Left ventricle myocardium inferior (tissue), 1 donor: ENCODE measurements at regions not wholly inside any gene's neighbourhood (a gene's known extent, or its start where the extent isn't known, plus 50 kb on each side); places are given as distances from the start of the nearest gene placed in this dataset.

ENCODE experiments used
- DNase-seq: peaks from one replicate; pipeline ENCODE4 v3.0.0-alpha.2; 2020
- H3K27ac ChIP-seq: fragments of 200-600 bp; replicated peaks from 2 replicates; pipeline ENCODE4 v1.8.0; 2021
- H3K27me3 ChIP-seq: fragments of 200-600 bp; 2 replicates; pipeline ENCODE4 v1.8.0; 2021; ENCODE audit warnings: low read depth
- H3K36me3 ChIP-seq: fragments of 200-600 bp; 2 replicates; pipeline ENCODE4 v1.8.0; 2021
- H3K4me1 ChIP-seq: fragments of 200-600 bp; 2 replicates; pipeline ENCODE4 v1.8.0; 2021
- H3K4me3 ChIP-seq: fragments of 200-600 bp; 2 replicates; pipeline ENCODE4 v1.8.0; 2021; ENCODE audit warnings: mild to moderate bottlenecking, moderate library complexity
- H3K9me3 ChIP-seq: fragments of 200-600 bp; replicated peaks from 2 replicates; pipeline ENCODE4 v1.8.0; 2021
- intact Hi-C: fragments of 100-400 bp; cut with micrococcal nuclease; formaldehyde crosslinking; loops from one replicate; pipeline ENCODE4 v1.11.0; 2022
- TF ChIP-seq, protein P1 (sequence below): fragments of 200-600 bp; IDR thresholded peaks from 2 replicates; pipeline ENCODE4 v1.8.0; 2021; ENCODE audit warnings: antibody characterized with exemption, mild to moderate bottlenecking, borderline replicate concordance
- donor health status: DM: no; HTN: yes; CAD: no; lungs with severe emphysema.

DNA sequence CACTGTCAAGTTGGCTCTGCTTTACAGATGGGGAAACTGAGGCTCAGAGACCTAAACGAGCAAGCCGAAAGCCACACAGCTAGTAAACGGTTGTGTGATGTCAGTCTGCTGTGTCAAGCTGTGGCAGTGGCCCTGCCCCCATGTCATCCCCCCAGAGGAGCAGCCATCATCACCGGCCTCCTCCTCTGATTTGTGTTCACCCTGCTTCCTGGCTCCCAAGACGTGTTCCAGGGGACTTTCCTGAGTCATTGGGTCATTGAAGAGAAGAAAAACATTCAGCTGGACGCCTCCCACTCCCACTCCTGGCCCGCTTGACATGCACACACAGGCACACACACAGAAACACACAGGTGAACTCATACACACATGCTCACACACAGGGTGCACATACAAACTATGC lies 54.0 kb upstream of the CIBAR2 start:
- no peaks in the 10 kb centered on the region for H3K9me3 ChIP-seq
- DNase-seq: no peak
- peaks cover 5% of the 10 kb centered on the region for H3K27me3 ChIP-seq
- TF ChIP-seq, protein P1, sequence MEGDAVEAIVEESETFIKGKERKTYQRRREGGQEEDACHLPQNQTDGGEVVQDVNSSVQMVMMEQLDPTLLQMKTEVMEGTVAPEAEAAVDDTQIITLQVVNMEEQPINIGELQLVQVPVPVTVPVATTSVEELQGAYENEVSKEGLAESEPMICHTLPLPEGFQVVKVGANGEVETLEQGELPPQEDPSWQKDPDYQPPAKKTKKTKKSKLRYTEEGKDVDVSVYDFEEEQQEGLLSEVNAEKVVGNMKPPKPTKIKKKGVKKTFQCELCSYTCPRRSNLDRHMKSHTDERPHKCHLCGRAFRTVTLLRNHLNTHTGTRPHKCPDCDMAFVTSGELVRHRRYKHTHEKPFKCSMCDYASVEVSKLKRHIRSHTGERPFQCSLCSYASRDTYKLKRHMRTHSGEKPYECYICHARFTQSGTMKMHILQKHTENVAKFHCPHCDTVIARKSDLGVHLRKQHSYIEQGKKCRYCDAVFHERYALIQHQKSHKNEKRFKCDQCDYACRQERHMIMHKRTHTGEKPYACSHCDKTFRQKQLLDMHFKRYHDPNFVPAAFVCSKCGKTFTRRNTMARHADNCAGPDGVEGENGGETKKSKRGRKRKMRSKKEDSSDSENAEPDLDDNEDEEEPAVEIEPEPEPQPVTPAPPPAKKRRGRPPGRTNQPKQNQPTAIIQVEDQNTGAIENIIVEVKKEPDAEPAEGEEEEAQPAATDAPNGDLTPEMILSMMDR: no peak
- no peak overlapping the region for H3K4me3 ChIP-seq
- H3K36me3 ChIP-seq: no peaks in the 10 kb centered on the region
- no peak overlapping the region for H3K27ac ChIP-seq
- H3K4me1 ChIP-seq: peaks cover 74% of the 10 kb centered on the region
- intact Hi-C loops: no loop called here

DNA sequence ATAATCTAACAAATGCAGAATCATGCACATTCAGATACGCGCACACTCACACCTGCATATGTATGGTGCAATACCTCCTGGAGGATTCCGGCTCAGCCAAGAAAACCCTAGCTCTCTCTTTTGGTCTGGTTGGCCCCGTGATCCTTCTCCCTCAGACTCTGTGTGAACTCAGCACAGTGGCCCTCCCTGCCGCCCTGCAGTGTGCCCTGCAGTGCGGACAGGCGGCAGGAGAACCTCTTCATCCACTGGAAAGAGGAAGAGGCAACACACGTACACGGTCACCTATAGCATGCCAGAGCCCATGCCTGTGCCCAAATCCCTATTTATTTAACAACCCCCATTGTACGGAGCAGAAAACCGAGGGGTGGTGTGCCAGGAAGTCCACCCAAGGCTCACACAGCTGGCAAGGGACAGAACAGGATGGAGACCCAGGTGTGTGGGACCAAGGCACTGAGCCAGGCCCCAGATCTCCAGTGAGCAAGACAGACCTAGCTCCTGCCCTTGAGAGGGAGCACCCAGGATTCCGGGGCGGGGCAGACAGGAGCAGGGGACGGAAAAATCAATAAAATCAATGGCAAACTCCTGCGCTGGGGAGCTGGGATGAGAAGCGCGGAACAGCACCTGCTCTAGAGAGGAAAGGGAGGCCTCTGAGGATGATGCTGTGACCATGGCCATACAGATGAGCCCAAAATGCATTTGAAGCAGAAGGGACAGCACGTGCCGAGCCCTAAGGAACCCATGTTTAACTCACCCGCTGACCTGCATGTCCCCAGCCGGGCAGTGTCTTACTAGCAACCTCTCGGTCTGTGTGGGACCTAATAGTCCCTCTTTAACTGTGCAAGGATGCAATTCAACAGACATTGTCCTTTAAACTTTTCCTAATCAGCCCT lies 54.7 kb upstream of the CIBAR2 start:
- TF ChIP-seq, protein P1: no peak
- intact Hi-C loops: no loop called here
- Histone ChIP-seq H3K36me3 (no peaks in the 10 kb centered on the region), H3K9me3 (no peaks in the 10 kb centered on the region), H3K4me1 (peaks cover 75% of the 10 kb centered on the region), H3K27me3 (peaks cover 5% of the 10 kb centered on the region), H3K27ac (peak overlapping the region; percentile 80), H3K4me3 (no peak overlapping the region)
- no peak for DNase-seq

DNA sequence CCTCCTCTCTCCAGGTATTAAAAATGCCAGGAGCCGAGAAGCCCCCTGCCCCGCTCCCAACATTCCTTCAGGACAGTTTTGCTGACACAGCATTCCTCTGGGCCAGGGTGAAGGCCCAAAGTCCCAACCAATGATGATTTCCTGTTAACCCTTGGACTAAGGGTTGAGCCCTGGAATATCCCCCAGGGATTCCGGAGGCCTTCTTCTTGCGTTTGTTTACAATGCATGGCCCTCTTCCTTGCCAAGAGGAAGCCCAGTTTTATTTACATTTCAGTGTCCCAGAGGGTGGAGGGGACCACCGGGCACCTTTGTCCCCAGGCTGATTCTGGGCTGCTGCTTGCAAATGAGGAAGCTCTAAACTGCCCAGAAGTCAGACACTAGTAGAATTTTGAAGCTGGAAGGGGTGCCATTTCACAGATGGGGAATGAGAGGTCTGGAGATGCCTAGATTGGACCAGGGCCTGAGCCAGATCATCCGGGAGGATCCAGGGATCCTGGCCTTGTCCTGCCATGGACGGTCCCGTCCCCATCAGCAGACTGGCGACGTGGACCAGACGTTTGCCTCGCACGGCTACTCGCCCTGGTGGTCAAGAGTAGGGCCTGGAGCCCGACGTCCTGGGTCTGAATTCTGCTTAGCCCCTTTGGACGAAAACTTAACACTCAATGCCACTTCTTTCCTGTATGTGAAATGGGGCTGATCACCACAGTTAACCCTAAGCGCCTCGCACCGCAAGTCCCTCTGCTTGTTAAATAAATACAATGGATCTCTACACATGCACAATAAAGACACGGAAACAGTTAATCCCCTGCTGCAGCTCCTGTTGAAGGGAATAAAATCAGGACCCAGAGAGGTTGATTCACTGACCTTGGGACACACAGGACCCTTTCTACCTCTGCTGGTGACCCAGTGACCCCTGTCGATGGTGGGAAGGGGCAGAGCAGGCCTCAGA lies 55.6 kb upstream of the CIBAR2 start:
- Histone ChIP-seq H3K36me3 (no peaks in the 10 kb centered on the region), H3K4me3 (peak overlapping the region; percentile 63), H3K27me3 (peaks cover 5% of the 10 kb centered on the region), H3K27ac (peak overlapping the region; percentile 80), H3K9me3 (no peaks in the 10 kb centered on the region), H3K4me1 (peaks cover 76% of the 10 kb centered on the region)
- intact Hi-C loops: no loop called here
- TF ChIP-seq, protein P1: no peak
- DNase-seq: no peak

DNA sequence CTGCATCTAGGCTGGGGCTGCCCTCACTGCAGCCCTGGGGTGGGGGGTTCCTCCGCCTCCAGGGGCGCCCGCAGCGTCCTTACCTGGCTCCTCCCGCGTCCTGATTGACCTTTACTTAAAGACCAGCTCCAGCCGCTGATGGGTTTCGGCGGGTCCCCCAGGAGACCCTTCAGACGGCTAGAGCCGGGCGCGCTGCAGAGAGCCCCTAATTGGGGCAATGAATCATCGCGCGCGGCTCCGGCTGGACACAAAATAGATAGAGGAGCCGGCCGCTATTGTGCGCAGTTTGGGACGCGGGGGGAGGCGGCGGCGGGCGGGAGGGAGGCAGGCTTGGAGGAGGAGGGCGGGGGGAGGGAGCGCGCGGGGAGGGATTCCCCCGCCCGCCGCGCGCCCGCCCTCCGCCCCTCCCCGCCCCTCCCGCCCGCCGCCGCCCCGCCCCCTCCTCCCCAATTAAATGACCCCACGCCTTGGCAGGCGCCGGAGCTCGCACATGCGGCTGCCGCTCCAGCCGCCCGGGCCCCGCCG lies 56.5 kb upstream of the CIBAR2 start:
- peak; percentile 74 for DNase-seq
- Histone ChIP-seq H3K27ac (peak overlapping the region; percentile 80), H3K9me3 (no peaks in the 10 kb centered on the region), H3K4me3 (peak overlapping the region; percentile 63), H3K4me1 (peaks cover 81% of the 10 kb centered on the region), H3K27me3 (peaks cover 5% of the 10 kb centered on the region), H3K36me3 (no peaks in the 10 kb centered on the region)
- TF ChIP-seq, protein P1: no peak
- intact Hi-C loops: no loop called here

DNA sequence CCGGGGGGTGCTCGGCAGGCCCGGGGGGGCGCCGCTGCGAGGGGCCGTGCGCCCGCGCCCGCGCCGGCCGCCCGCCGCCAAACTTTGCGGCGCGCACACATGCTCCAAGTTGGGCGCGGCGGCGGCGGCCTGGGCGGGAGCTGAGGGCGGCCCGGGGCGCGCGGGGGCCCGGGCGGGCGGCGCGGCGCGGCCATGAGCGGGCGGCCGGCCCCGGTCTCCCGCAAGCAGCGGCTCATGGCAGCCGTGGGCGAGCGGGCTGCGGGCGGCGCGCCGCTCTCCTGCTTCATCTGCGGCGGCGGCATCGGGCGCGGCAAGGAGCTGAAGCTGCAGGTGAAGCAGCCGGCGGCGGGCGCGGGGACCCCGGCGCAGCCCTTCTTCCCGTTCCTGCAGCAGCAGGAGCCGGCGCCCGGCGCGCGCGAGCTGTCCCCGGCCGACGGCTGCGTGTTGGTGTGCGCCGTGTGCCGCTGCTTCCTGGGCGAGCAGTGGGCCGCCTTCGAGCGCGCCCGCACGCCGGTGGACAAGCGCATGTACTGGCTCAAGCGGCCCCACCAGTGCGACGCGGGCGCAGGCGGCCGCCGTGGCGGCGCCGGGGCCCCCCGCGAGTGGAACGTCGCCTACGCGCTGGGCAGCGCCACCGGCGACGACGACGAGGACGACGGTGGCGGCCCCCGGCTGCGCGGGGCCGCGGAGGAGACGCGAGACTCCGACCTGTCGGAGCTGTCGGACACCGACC lies 57.2 kb upstream of the CIBAR2 start:
- Histone ChIP-seq H3K27me3 (peaks cover 5% of the 10 kb centered on the region), H3K9me3 (no peaks in the 10 kb centered on the region), H3K4me1 (peaks cover 88% of the 10 kb centered on the region), H3K4me3 (peak overlapping the region; percentile 68), H3K36me3 (no peaks in the 10 kb centered on the region), H3K27ac (peak overlapping the region; percentile 67)
- DNase-seq: no peak
- TF ChIP-seq, protein P1: no peak
- intact Hi-C loops: no loop called here
